SU-DHL-6 (cell line): ENCODE measurements at regions not wholly inside any gene's neighbourhood (a gene's known extent, or its start where the extent isn't known, plus 50 kb on each side); places are given as distances from the start of the nearest gene placed in this dataset.

Experiments used
- H2AFZ ChIP-seq: fragments of 200-600 bp; sonication (generic); 2 replicates; pipeline ENCODE4 v1.6.1; 2014; ENCODE audit warnings: low read depth, mild to moderate bottlenecking, moderate library complexity, mixed read lengths, antibody characterized with exemption, low read length; ENCODE audit not compliant: severe bottlenecking
- H3F3A ChIP-seq: fragments of 200-600 bp; shearing (Covaris generic); 2 replicates; pipeline ENCODE4 v1.6.0; 2016; ENCODE audit warnings: antibody characterized with exemption, mild to moderate bottlenecking; ENCODE audit not compliant: insufficient read depth
- H3K27ac ChIP-seq: fragments of 200-600 bp; sonication (generic); 2 replicates; pipeline ENCODE4 v1.5.1; 2016; ENCODE audit warnings: low read depth, mild to moderate bottlenecking, low read length, moderate library complexity, mixed read lengths
- H3K27me3 ChIP-seq: fragments of 200-600 bp; sonication (generic), shearing (Covaris generic); 2 replicates; pipeline ENCODE4 v1.6.0; 2014; ENCODE audit warnings: mild to moderate bottlenecking, low read length
- H3K36me3 ChIP-seq: fragments of 200-600 bp; sonication (generic); 2 replicates; pipeline ENCODE4 v1.6.1; 2014; ENCODE audit warnings: mild to moderate bottlenecking, low read length, mixed read lengths
- H3K4me2 ChIP-seq: fragments of 300-600, 200-600 bp; shearing (Covaris generic), sonication (generic); 2 replicates; pipeline ENCODE4 v1.6.0; 2014; ENCODE audit warnings: low read length, low read depth, mild to moderate bottlenecking; ENCODE audit not compliant: poor library complexity, severe bottlenecking
- H3K4me3 ChIP-seq: fragments of 200-600 bp; sonication (generic); 2 replicates; pipeline ENCODE4 v1.5.1; 2014; ENCODE audit warnings: antibody characterized with exemption, low read length, mild to moderate bottlenecking, mixed read lengths; ENCODE audit not compliant: insufficient read depth, poor library complexity, severe bottlenecking
- H3K79me2 ChIP-seq: fragments of 200-600 bp; sonication (generic); 2 replicates; pipeline ENCODE4 v1.6.1; 2014; ENCODE audit warnings: mild to moderate bottlenecking, low read length, moderate library complexity; ENCODE audit not compliant: insufficient read depth
- H3K9ac ChIP-seq: fragments of 200-600 bp; sonication (generic); 2 replicates; pipeline ENCODE4 v1.7.0; 2014; ENCODE audit warnings: mild to moderate bottlenecking, low read length
- H3K9me2 ChIP-seq: fragments of 200-600 bp; sonication (generic); replicated peaks from 2 replicates; pipeline ENCODE4 v1.6.1; 2014; ENCODE audit warnings: low read length; ENCODE audit not compliant: insufficient read depth
- H3K9me3 ChIP-seq: fragments of 200-600 bp; sonication (generic); 2 replicates; pipeline ENCODE4 v1.6.1; 2014; ENCODE audit warnings: low read length, mixed read lengths; ENCODE audit not compliant: insufficient read depth
- H4K20me1 ChIP-seq: fragments of 200-600 bp; sonication (generic); 2 replicates; pipeline ENCODE4 v1.6.1; 2014; ENCODE audit warnings: low read depth, mild to moderate bottlenecking, antibody characterized with exemption, low read length, moderate library complexity, mixed read lengths
- CTCF ChIP-seq: fragments of 200-600 bp; sonication (generic); IDR thresholded peaks from one replicate; pipeline ENCODE4 v1.5.1; 2017; ENCODE audit warnings: antibody characterized with exemption, mild to moderate bottlenecking, low read length, moderate library complexity; ENCODE audit not compliant: insufficient read depth, poor library complexity, severe bottlenecking
- EZH2phosphoT487 ChIP-seq: fragments of 200-600 bp; sonication (generic), shearing (Covaris generic); conservative IDR thresholded peaks from 2 replicates; pipeline ENCODE4 v1.6.1; 2018; ENCODE audit warnings: mild to moderate bottlenecking, antibody characterized with exemption, low read length, moderate library complexity, mixed read lengths

GRCh38 chr15:69648212-69648611 is 195.6 kb downstream of the RPLP1 start:
- TF ChIP-seq CTCF (no peak), EZH2phosphoT487 (no peak)
- Histone ChIP-seq H4K20me1 (no peaks in the 10 kb centered on the region), H2AFZ (no peak overlapping the region), H3K36me3 (no peaks in the 10 kb centered on the region), H3K4me3 (no peak overlapping the region), H3K27ac (no peak overlapping the region), H3K4me2 (no peak overlapping the region), H3F3A (no peaks in the 10 kb centered on the region), H3K9me3 (no peaks in the 10 kb centered on the region), H3K9me2 (no peaks in the 10 kb centered on the region), H3K9ac (no peak overlapping the region), H3K27me3 (no peaks in the 10 kb centered on the region), H3K79me2 (no peaks in the 10 kb centered on the region)

DNA sequence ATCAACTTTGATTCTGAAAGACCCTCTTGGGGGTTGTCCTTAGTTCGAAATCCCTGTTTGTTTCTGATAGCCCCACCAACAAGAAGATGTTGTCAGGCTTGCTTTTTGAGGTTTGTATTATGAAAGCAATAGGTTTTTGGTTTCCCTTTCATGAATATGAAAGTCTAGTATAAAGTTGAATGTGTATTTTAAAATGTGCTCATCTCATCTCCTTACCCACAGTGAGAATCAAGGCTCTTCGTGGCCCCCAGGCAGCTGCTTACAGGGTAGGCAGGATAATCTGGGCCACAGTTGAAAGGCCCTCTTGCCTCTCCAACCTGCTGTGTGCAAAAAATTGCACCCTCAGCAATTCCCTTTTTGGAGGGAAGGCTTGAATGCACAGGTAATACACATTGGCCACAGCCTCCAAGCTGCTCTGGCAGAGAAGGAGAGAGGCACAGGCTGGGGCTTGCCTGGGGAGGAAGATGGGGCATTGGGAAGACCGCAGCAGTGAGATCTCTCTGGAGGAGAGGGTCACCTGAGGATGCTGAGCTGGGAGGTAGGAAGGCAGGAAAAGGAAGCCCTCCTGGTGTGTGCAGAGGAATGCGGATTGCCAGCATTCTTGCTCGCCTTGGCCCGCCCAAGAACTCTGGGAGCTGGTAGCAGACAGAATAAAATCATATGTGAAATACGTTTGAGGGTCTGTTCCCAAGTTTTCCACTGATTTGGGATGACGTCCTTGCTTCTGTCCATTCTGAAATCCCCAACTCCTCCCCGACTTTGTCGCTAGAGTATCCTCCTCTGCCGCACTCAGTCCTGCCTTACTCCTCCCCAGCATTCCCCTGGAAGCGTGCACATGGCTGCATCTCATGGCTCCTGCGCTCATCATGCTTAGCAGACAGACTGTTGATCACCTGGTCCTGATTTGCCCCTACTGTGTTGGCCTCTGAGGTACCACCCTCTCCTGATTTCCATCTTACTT is 196.4 kb downstream of the RPLP1 start:
- H3K9me2 ChIP-seq: no peaks in the 10 kb centered on the region
- H3K27ac ChIP-seq: no peak overlapping the region
- TF ChIP-seq EZH2phosphoT487 (no peak), CTCF (no peak)
- no peak overlapping the region for H3K9ac ChIP-seq
- no peaks in the 10 kb centered on the region for H3K36me3 ChIP-seq
- H2AFZ ChIP-seq: no peak overlapping the region
- H3K79me2 ChIP-seq: no peaks in the 10 kb centered on the region
- H3K27me3 ChIP-seq: no peaks in the 10 kb centered on the region
- no peak overlapping the region for H3K4me2 ChIP-seq
- no peaks in the 10 kb centered on the region for H4K20me1 ChIP-seq
- H3F3A ChIP-seq: no peaks in the 10 kb centered on the region
- no peak overlapping the region for H3K4me3 ChIP-seq
- no peaks in the 10 kb centered on the region for H3K9me3 ChIP-seq

- Histone ChIP-seq H3K27ac (no peak overlapping the region), H3K4me2 (no peak overlapping the region), H2AFZ (no peak overlapping the region), H3K36me3 (no peaks in the 10 kb centered on the region), H3K9me2 (no peaks in the 10 kb centered on the region), H4K20me1 (no peaks in the 10 kb centered on the region), H3K79me2 (no peaks in the 10 kb centered on the region), H3K9ac (no peak overlapping the region), H3K4me3 (no peak overlapping the region), H3K9me3 (no peaks in the 10 kb centered on the region), H3F3A (no peaks in the 10 kb centered on the region), H3K27me3 (no peaks in the 10 kb centered on the region)
- no peak for TF ChIP-seq CTCF
Observed at GRCh38 chr15:69652293-69652692, 199.7 kb downstream of the RPLP1 start.
